HuH-7.5 (cell line): ENCODE measurements at regions not wholly inside any gene's neighbourhood (a gene's known extent, or its start where the extent isn't known, plus 50 kb on each side); places are given as distances from the start of the nearest gene placed in this dataset.
A peak's percentile ranks its signal among the peaks of the same experiment; 100 is the strongest.

Experiments used
- DNase-seq: peaks from one replicate; pipeline ENCODE4 v3.0.0; 2011; ENCODE audit warnings: low spot score

DNA sequence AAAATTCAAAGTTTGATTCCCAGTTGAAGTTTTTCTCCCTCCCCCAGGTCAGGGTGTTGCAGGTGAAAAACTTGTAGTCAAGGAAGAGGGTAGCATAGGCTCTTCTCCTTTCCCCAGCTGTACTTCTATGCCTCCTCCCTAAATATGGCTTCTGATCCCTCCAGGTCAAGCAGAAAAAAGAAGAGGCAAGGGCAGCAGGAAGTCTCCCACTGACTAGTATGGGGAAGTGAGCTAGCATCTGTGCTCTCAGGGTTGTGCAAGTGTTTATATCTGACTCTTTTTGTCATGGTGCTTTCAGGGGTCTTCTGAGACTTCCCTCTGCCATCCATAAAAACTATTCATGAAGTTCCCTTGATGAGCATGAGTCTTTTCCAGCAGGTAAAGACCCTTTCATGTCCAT, 76.0 kb downstream of the ATPSCKMT start:
- no peak for DNase-seq

DNA sequence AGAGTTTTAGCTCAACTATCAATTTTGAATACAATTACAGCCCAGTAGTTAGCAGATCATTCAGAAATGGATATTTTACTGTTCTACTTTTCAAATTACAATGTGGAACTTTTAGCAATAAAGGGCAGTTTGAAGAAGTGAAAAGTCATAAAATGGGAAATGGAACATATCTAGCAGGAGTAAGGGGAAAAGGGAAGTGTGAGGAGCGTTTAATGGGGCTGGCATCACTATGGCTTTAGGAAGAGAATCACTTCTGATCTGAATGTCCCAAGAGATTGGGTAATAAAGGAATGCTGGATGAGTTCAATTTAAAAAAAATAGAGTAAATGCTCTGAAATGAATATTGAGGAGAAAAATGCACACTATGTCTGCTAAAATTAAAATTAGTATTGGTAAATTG, 77.4 kb downstream of the ATPSCKMT start:
- no peak for DNase-seq

DNA sequence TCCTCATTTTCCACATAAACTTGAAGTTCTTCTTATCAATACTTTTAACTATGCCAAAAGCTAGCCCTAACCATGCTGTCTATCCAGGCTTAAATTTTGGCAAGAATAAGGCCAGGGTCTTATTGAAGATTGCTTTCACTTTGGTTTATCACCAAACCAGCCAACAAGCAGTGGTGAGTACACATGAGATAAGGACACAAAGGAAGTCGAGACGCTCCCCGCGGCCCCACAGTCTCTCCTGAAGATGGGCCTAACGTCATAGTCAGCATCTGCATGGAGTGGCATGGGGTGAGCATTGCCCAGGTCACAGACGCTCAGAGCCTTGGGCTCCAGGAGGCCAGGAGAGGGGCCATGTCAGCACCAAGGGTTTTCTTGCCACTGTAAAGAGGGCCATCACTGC, 80.3 kb downstream of the ATPSCKMT start:
- DNase-seq = no peak

DNA sequence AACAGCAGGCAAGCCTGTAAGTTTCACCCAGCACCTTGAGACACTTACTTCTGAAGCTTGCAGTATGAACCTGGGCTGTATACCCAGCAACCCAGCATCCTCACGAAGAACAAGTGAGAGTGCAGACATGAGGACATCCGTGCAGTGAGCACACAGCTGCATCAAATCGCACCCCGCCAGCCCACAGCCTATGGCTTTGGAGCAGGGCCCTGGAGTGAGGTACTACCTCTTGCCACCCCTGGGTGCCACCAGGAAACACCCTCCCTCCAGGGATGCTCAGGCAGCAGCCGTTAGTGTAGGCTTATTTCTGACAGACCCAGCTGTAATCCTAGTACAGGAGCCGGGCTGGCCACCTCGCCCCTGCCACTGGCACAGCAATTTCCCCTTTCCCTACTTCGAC, 81.4 kb downstream of the ATPSCKMT start:
- DNase-seq = no peak

DNA sequence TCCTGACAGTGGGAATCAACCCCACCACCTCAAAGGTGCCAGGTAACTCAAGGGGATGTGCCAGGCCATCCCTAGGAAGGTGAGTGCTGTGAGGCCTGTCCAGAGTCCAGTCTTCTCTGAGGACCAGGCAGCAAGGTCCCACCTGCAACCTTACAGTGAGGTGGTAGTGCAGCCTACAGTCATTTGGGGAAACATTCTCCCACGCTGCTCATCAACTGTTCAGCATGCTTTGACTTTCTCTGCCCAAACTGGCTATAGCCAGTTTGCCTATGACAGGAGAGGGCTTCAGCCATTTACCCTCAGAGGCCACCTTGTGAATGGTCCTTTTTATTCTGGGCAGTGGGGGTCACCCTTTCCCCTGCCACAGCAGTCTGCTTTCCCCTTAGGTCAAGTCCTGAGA, 81.9 kb downstream of the ATPSCKMT start:
- no peak for DNase-seq

DNA sequence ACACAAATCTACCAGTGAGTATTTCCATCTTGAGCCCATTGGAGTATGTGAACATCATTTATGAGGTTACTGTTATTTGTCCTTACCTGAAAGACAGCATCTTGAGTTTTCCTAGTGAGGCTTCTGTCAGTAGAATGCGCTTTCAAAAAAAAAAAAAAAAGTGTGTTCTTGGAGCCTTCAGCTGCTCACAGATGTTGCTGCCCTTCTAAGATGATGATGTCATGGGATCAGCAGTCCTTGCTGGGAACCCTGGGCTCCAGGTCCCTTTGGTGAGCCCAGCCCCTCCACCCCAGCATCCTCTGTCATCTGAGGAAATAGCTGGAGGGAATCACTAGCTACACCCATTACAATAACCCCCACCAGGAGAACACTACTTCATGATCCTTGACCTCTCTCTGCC, 83.3 kb downstream of the ATPSCKMT start:
- DNase-seq = no peak

DNA sequence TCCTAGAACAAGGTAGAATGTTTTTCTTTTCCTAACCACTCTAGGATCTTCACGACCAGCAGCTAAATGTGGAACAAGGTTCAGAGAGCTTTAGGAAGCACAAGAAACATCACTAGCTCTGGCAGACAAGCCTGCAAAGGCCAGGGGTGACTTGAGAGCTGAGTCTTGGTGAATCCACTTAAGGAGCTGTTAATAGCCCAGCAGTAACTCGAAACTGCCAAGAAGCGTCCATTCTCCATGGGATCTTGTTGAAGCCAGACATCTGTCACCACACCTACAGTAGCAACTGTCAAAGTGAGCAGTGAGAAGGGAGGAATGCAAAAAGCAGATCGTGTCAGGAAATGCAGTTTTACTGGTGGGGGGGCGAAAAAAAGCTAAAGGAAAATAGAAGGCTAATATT, 87.2 kb downstream of the ATPSCKMT start:
- no peak for DNase-seq

DNA sequence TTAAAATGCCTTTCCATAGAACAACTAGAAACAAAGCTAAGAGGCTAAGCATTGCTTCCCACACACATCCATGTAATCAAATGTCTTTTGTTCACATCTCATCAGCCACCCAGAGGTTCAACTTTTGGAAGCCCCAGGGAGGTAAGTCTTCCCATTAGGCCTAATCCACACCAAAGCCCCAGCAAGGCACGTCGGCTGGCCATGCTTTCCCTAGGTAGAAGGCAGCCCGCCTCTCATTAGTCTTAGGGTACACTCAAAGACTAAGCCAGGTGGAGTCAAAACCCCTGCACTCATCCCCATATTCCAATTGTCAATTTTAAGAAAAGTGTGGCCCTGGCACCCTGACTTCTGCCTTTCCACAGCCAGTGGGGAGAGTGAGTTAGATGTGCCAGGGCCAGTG, 87.9 kb downstream of the ATPSCKMT start:
- no peak for DNase-seq

DNA sequence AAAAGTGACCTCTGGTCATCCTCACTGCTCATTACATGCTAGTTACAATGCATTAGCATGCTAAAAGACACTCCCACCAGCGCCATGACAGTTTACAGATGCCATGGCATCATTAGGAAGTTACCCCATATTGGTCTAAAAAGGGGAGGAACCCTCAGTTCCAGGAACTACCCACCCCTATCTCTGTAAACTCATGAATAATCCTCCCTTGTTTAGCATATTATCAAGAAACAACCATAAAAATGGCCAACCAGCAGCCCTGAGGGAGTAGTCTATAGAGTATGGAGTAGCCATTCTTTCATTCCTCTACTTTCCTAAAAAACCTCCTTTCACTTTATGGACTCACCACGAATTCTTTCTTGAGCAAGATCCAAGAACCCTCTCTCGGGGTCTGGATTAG, 89.4 kb downstream of the ATPSCKMT start:
- no peak for DNase-seq

DNA sequence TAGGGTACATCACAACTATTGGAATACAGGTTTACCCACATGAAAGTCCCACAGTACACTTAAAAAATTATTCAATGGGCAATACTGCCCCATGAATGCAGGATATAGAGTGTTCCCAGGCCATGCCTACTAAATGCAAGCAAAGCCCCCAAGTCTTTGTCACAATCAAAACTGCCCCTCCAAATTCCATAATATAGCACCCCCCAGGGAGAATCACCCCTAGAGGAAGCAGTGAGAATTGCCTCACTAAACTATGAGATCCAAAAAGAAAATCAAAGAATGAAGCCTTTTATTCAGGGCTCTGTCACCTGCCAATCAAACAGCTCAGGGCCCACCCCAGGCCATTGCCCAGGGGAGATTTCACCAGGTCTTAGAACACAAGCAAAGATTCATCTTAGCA, 90.8 kb downstream of the ATPSCKMT start:
- no peak for DNase-seq

DNA sequence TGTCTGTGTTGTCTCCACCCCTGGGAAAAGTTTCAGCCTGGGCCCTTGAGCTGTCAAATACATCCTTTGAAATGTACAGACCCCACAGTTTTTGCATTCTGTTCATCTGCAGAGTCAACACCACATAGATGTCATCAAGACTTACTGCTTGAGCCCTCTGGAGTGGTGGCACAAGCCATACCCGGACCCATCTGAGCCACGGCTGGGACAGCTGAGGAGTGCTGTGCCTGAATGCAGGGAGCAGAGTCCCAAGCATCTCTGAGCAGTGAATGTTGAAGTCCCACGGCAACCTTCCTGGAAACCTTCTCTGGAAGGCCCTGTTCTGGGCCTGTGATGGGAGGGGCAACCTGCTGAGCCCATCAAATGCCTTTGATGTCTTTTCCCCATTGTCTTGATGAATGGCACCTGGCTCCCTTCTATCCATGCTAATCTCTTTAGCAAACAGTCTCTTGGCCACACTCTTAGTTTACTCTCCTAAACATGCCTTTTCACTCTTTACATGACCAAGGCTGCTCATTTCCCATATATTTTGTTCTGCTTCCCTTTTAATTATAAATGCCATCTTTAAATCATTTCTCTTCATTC, 92.5 kb downstream of the ATPSCKMT start:
- DNase-seq = no peak

DNA sequence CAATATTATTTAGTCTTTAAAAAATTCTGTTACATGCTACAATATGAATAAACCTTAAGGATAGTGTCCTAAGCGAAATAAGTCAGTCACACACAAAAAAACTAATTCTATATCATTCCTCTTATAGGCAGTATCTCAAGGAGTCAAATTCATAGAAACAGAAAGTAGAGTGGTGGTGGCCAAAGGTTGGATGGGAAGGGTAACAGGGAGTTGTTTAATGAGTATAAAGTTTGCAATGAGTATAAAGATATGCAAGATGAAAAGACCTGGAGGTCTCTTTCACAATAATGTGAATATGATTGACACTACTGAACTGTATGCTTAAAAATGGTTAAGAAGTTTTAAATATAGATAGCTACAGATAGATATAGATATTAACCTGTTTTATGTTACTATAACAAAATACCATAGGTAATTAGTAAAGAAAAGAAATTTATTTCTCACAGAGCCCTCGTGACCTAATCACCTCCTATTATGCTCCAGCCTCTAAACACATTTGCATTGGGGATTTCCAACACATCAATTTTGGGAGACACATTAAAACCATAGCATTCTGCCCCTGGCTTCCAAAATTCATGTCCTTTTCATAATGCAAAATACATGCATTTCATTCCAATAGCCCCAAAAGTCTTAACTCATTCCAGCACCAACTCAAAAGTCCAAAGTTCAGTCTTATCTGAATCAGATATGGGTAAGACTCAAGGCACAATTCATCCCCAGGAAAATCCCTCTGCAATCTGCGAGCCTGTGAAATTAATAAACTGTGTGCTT, 93.6 kb downstream of the ATPSCKMT start:
- DNase-seq = no peak

DNA sequence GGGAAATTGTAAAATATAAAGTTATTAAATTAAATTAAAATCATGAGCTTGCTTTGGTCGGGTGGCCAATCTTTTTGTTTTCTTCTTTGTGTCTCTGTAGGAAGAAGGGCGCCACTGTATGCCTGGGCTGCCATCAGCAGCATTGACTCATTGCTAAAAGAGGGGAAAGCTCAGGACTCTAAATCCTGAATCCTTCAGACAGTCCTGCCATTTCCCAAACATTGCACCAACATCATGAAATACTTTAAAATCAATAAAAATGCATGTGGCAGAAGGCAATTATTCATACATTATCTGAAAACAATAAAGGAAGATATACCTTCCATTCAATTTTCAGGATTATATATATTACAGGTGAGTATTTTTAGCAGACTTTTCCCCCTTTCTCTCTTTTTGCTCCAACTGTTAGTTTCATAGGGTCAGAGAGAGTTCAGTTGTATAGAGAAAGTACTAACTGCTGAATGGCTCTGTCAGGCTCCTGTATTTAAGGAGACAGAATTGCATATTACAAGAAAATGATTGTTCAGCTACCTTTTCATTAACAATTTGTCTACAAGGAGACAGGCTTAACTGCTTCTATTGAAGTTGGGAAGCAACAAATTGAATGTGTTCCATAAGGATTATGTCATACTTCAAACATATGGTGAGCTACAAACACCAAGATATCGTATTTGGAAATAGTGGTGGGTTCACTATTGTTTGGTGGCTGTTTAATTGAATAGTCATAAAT, 95.7 kb downstream of the ATPSCKMT start:
- no peak for DNase-seq

DNA sequence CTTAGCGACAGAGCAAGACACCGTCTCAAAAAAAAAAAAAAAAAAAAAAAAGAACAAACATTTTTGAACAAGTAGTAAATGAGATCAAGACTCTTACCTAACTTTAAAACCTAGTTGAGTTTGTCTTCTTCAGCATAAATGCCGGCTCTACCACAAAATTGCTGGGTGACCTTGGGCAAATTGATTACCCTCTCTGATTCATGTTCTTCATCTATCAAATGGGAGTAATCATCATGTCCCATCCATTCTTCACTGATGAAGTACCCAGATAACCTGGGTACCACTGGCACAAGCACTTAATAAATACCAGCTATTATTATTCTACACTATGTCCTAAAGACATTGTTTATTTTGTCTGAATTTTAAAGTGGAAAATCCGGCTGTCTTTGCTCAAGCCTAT, 96.3 kb downstream of the ATPSCKMT start:
- no peak for DNase-seq

DNA sequence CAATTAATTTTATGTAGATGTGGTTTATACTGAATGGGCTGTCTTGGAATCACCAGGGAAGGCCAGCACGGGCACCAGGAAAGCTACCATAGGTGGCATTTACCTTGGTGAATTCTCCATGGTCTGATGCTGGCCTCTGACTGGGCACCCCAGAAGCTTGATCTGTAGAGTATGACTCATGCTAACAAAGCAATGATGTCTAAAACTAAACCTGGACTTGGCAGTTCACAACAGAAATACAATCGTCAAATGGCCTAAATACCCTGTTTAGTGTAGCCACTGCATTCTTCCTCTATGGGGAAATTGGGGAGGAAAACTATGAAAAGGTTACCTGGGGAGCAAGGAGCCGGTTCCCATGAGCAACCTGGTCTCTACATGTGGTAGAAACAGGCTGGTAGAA, 98.0 kb downstream of the ATPSCKMT start:
- DNase-seq = no peak

DNA sequence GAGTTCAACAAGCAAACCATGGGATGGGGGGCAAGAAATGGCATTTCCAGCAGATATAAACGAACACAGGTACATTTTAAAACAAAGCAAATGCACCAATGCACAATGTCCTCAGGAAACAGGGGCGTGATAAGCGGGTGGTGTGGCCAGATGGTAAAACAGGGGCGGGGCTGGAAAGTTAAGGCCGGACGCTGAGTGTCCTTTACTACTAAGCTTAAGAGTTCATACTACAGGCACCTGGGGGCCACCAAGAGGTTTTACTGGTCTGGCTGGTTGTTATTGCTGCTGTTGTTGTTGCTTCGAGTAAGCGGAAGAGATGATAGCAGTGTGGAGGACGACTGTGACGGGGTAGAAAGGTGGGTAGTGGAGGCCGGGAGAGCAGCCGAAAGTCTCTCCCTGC, 99.8 kb downstream of the ATPSCKMT start:
- DNase-seq = no peak

DNA sequence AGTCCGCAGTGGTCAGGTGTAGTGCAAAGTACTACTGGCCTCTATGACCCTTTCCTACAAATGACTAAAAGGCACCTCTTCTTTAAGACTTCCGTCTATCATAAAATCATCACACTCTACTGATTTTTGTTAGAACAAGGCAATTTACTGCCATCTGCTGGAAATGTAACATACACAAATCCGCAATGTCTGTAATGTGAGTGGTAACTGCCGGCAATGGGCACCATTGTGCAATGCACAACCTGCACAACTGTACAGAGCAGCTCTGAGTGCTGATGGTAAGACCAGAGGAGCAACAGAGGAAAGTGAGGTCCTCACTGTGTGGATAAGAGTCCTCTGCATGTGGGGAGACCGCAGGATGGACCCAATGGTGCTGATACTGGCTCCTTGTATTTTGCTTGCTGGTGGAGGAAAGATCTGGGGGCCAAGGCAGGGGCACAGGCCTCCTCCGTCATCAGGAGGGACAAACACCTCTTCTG, 103.7 kb downstream of the ATPSCKMT start:
- DNase-seq = no peak

DNA sequence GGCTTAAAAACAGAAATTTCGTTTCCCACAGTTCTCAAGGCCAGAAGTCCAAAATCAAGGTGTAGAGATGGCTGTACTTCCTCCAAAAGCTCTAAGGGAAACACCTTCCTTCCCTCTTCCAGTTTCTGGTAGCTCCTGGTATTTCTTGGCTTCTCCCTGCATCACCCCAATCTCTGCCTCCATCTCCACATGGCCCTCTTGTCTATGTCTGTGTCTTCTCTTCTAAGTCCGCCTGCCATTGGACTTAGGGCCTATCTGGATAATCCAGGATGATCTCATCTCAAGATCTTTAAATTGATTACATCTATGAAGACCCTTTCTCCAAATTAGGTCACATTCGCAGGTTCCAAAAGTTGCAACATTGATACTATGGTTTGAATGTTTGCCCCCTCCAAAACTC, 105.6 kb downstream of the ATPSCKMT start:
- DNase-seq = no peak

DNA sequence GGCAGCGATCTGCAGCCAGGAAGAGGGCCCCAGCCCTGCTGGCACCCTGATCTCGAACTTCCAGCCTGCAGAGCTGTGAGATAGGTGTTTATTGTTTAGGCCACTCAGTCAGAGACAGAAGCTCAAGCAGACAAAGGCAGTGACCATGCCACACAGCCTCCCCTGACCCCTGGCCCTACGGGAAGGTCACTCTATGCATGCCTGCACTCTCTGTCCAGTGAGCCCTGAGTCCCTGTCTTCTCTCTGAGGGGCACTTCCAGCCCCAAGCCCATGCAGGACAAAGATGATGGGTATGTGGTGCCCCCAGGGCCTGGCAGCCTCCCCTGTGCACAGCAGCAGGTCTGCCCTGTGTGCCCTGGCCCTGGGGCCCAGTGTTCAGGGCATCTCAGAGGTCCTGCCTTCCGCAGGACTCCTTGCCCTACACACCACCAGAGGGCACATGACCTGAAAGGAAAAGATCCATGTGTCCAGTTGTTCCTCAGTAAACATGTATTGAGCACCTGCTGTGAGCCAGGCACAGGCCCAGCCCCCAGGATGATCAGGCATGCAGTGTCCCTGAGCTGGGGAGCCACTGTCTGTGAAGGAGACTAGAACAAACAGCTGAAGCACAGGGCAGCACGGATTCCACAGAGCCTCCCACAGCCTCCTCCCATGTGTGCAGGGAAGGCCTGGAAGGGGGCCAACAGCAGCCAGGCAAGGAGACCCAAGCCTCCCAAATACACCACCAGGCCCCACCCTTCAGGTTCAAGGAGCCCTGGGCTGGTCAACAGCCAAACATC, 109.3 kb downstream of the ATPSCKMT start:
- DNase-seq = peak; percentile 15

DNA sequence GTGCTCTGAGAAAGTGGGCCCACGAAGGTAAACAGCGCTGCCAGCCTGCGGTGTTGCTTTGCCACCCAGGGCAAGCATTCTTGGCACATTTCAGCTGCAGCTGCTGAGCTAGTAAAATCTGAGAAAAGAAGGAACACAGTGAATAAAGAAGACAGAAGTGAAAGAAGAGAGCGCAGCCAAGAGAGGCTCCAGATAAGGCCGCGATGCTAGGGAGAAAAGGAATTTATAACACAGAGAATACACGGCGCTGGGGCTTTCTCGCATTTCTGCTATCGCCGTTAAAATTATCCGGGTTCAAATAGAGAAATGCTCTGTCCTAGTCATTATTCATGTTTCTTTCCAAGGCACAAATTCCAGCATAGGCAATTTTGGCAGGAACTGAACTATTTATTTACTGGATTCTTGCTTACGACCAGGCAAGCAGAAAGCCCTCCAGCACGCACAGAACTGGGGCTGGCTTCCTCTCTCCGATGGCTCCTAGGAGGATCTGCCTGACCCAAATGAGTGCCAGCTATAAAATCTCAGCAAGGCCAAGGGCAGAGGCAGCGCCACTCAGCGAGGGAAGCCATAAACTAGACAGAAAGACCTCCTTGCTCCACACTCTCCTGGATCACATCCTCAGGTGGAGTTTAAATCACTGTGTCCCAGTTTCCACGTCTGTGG, 111.2 kb downstream of the ATPSCKMT start:
- no peak for DNase-seq

DNA sequence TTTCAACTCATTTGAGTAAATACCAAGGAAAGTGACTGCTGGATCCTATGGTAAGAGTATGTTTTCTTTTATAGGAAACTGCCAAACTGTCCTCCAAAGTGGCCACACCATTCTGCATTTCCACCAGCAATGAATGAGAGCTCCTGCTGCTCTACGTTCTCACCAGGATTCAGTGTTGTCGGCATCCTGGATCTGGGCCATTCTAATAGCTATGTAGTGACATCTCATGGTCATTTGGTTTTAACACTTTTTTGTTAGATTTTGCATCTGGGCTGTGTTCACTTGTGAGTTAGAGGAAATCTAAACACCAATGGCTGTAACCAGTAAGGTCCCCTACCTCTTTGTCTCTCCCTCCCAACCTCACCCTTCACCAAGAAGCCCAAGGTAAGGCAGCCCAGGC, 115.9 kb downstream of the ATPSCKMT start:
- DNase-seq = no peak

DNA sequence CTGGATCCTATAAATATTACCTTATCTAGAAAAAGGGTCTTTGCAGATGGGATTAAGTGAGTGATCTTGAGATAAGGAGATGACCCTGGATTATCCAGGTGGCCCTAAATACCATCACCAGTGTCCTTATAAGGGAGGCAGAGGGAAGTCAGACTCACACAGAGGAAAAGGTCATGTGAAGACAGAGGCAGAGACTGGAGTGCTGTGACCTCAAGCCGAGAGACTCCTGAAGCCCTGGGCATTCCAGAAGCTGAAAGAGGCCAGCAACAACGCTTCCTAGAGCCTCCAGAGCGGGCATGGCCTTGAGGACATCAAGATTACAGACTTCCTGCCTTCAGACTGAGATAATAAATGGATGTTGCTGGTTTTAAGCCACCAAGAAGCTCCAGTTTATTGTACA, 118.8 kb downstream of the ATPSCKMT start:
- DNase-seq = no peak
